Tibial artery (tissue), 4 donors: ENCODE measurements at regions not wholly inside any gene's neighbourhood (a gene's known extent, or its start where the extent isn't known, plus 50 kb on each side); places are given as distances from the start of the nearest gene placed in this dataset.

Experiments
- DNase-seq, 2 donors: peaks; one replicate each; pipeline ENCODE4 v3.0.0-alpha.2; 2019
- H3K27ac ChIP-seq, 2 donors: fragments of 200-600 bp; sonication (generic) in 1 of 2; 1 replicate in 1 of 2; 2 replicates in 1 of 2; pipeline ENCODE4 v1.5.1; 2018 to 2019; ENCODE audit warnings: mild to moderate bottlenecking in 1 of 2
- H3K27me3 ChIP-seq, 2 donors: fragments of 200-600 bp; sonication (generic) in 1 of 2; one replicate each; pipeline versions ENCODE4 v1.5.1 to v1.6.0; 2016 to 2019
- H3K36me3 ChIP-seq, 3 donors: fragments of 200-600 bp; sonication (generic) in 2 of 3; one replicate each; pipeline ENCODE4 v1.5.1; 2016 to 2019; ENCODE audit warnings: mild to moderate bottlenecking in 2 of 3
- H3K4me1 ChIP-seq, 4 donors: fragments of 200-600 bp; sonication (generic) in 2 of 4; 1 replicate in 3 of 4; 2 replicates in 1 of 4; pipeline ENCODE4 v1.5.1; 2016 to 2019
- H3K4me3 ChIP-seq, 2 donors: fragments of 200-600 bp; sonication (generic) in 1 of 2; 1 replicate in 1 of 2; 2 replicates in 1 of 2; pipeline ENCODE4 v1.5.1; 2018 to 2019; ENCODE audit warnings: mild to moderate bottlenecking in 2 of 2
- H3K9me3 ChIP-seq, 3 donors: fragments of 200-600 bp; sonication (generic) in 1 of 3; one replicate each; pipeline ENCODE4 v1.5.1; 2016 to 2019
- CTCF ChIP-seq, 2 experiments: fragments of 200-600 bp in 1 of 2; fragments of 450-650 bp in 1 of 2; IDR thresholded peaks; one replicate each; pipeline ENCODE4 v1.5.1; 2017 to 2019; ENCODE audit warnings: antibody characterized with exemption in 2 of 2, mild to moderate bottlenecking in 1 of 2, moderate library complexity in 1 of 2
- intact Hi-C: fragments of 100-400 bp; cut with DNase I; formaldehyde crosslinking; loops from one replicate; pipeline ENCODE4 v1.15.0; 2023; ENCODE audit warnings: low total_unique reads

DNA sequence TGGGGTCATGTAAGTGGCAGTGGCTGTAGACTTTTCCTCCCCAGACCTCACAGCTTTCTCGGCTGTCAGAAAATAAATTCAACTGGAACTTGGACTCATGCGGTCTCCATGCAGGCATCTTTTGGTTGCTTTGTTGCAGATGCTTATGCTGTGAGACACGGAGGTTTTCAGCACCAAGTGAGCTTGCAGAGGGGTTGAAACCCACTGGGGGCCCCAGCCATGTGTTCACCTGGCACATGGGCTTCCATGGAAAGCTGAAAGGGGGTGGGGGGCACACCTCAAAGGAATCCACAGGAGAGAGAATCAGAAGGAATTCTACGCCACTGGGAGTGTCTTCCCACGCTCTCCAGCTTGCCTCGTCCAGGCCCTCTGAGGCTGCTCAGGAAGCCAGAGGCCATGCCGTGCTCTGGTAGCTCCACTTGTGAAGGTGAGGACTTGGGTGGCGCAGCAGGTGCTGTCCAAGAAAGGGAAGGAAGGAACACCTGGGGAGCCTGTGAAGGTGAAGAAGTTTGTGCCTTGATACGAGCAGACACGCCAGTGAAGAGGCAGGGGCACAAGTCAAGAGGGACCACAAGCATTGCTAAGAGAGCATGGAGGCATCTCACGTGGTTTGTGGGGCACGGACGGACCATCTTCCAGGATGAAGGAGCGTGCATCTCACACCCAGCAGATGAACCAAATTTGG lies 134.3 kb upstream of the PMEPA1 start:
- no peak for TF ChIP-seq CTCF (IDR thresholded peaks at IDR 0.05)
- no peaks in the 10 kb centered on the region for H3K27me3 ChIP-seq
- no peak for DNase-seq
- no peaks in the 10 kb centered on the region for H3K36me3 ChIP-seq
- no peak overlapping the region for H3K27ac ChIP-seq
- H3K4me1 ChIP-seq, result no peaks in the 10 kb centered on the region
- H3K4me3 ChIP-seq, result no peak overlapping the region
- intact Hi-C loops, result no loop called here
- no peaks in the 10 kb centered on the region for H3K9me3 ChIP-seq

DNA sequence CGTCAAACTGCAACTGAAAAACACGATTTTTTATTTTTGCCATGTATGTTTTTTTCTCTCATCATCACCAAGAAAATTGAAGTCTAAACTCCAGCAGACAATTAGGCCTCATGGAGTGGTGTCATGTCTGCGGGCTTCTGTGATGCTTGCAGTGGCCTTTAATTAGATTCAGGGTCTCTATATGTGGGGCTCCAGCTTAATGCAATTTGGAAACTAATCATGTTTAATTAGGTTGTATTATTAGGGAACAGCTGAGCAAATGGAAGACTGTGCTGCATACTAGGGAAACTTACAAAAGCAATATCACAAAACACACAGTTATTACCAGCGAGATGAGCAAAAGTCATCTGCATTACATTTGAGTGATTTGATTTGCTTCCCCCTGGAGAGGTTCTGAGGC lies 132.9 kb upstream of the PMEPA1 start:
- no peak for DNase-seq
- H3K4me1 ChIP-seq, result no peaks in the 10 kb centered on the region
- no peak for TF ChIP-seq CTCF (IDR thresholded peaks at IDR 0.05)
- intact Hi-C loops, result no loop called here
- H3K9me3 ChIP-seq, result no peaks in the 10 kb centered on the region
- H3K4me3 ChIP-seq, result no peak overlapping the region
- no peak overlapping the region for H3K27ac ChIP-seq
- H3K27me3 ChIP-seq, result no peaks in the 10 kb centered on the region
- H3K36me3 ChIP-seq, result no peaks in the 10 kb centered on the region

- no peak overlapping the region for H3K27ac ChIP-seq
- intact Hi-C loops, result no loop called here
- no peaks in the 10 kb centered on the region for H3K27me3 ChIP-seq
- TF ChIP-seq CTCF (IDR thresholded peaks at IDR 0.05), result no peak
- no peaks in the 10 kb centered on the region for H3K4me1 ChIP-seq
- no peak for DNase-seq
- H3K36me3 ChIP-seq, result no peaks in the 10 kb centered on the region
- H3K4me3 ChIP-seq, result no peak overlapping the region
- no peaks in the 10 kb centered on the region for H3K9me3 ChIP-seq
Measured at GRCh38 chr20:57841297-57841866, 131.6 kb upstream of the PMEPA1 start.

- intact Hi-C loops, result no loop called here
- Histone ChIP-seq H3K27ac (no peak overlapping the region), H3K4me1 (no peaks in the 10 kb centered on the region), H3K36me3 (no peaks in the 10 kb centered on the region), H3K9me3 (no peaks in the 10 kb centered on the region), H3K4me3 (no peak overlapping the region), H3K27me3 (no peaks in the 10 kb centered on the region)
- TF ChIP-seq CTCF (IDR thresholded peaks at IDR 0.05), result no peak
- DNase-seq, result no peak
Measured at GRCh38 chr20:57840504-57841296, 130.9 kb upstream of the PMEPA1 start.

GRCh38 chr20:57840066-57840465 lies 130.3 kb upstream of the PMEPA1 start:
- no peak for TF ChIP-seq CTCF (IDR thresholded peaks at IDR 0.05)
- intact Hi-C loops, result no loop called here
- no peak for DNase-seq

More at GRCh38 chr20:57840066-57840465, 130.3 kb upstream of the PMEPA1 start:
- Histone ChIP-seq H3K27ac (no peak overlapping the region), H3K36me3 (no peaks in the 10 kb centered on the region), H3K9me3 (no peaks in the 10 kb centered on the region), H3K4me3 (no peak overlapping the region), H3K4me1 (no peaks in the 10 kb centered on the region), H3K27me3 (no peaks in the 10 kb centered on the region)
